GM18870 (cell line): ENCODE measurements at regions not wholly inside any gene's neighbourhood (a gene's known extent, or its start where the extent isn't known, plus 50 kb on each side); places are given as distances from the start of the nearest gene placed in this dataset.

ENCODE experiments used
- ATAC-seq: cut with Tn5 transposase; IDR thresholded peaks from one replicate; pipeline ENCODE4 v1.9.1; 2021; ENCODE audit warnings: moderate library complexity; ENCODE audit not compliant: unreplicated experiment

- no peak for ATAC-seq
Measured at GRCh38 chr4:182083671-182084410, 159.4 kb upstream of the TENM3 start.

GRCh38 chr4:182085051-182085480, 158.1 kb upstream of the TENM3 start:
- no peak for ATAC-seq

- peak; percentile 79 for ATAC-seq
Measured at GRCh38 chr4:182089326-182089725, 153.9 kb upstream of the TENM3 start.

GRCh38 chr4:182090186-182090585, 153.0 kb upstream of the TENM3 start:
- no peak for ATAC-seq

GRCh38 chr4:182091128-182091527, 152.1 kb upstream of the TENM3 start:
- no peak for ATAC-seq

GRCh38 chr4:182093431-182093831, 149.8 kb upstream of the TENM3 start:
- ATAC-seq, result no peak

GRCh38 chr4:182093935-182094334, 149.3 kb upstream of the TENM3 start:
- ATAC-seq, result no peak

GRCh38 chr4:182101618-182102017, 141.6 kb upstream of the TENM3 start:
- ATAC-seq, result no peak

- ATAC-seq, result no peak
Measured at GRCh38 chr4:182102576-182102975, 140.6 kb upstream of the TENM3 start.

GRCh38 chr4:182103614-182104319, 139.4 kb upstream of the TENM3 start:
- no peak for ATAC-seq

GRCh38 chr4:182105416-182105815, 137.8 kb upstream of the TENM3 start:
- ATAC-seq, result no peak

GRCh38 chr4:182107931-182108330, 135.3 kb upstream of the TENM3 start:
- no peak for ATAC-seq

- no peak for ATAC-seq
Measured at GRCh38 chr4:182111586-182111985, 131.6 kb upstream of the TENM3 start.

- ATAC-seq, result no peak
Measured at GRCh38 chr4:182113779-182114178, 129.4 kb upstream of the TENM3 start.

- no peak for ATAC-seq
Measured at GRCh38 chr4:182124359-182124758, 118.8 kb upstream of the TENM3 start.

- no peak for ATAC-seq
Measured at GRCh38 chr4:182126096-182126495, 117.1 kb upstream of the TENM3 start.

- no peak for ATAC-seq
Measured at GRCh38 chr4:182126603-182127002, 116.6 kb upstream of the TENM3 start.

GRCh38 chr4:182133033-182133432, 110.2 kb upstream of the TENM3 start:
- ATAC-seq, result no peak

GRCh38 chr4:182134261-182134660, 108.9 kb upstream of the TENM3 start:
- ATAC-seq, result no peak

GRCh38 chr4:182136201-182136600, 107.0 kb upstream of the TENM3 start:
- no peak for ATAC-seq

- no peak for ATAC-seq
Measured at GRCh38 chr4:182137343-182137742, 105.9 kb upstream of the TENM3 start.

GRCh38 chr4:182139491-182139890, 103.7 kb upstream of the TENM3 start:
- ATAC-seq, result no peak
